Prostate gland (tissue), 2 donors: ENCODE measurements at regions not wholly inside any gene's neighbourhood (a gene's known extent, or its start where the extent isn't known, plus 50 kb on each side); places are given as distances from the start of the nearest gene placed in this dataset.

Experiments
- CTCF ChIP-seq, 4 experiments: fragments of 200-600 bp in 2 of 4; fragments of 450-650 bp in 2 of 4; sonication (generic) in 2 of 4; IDR thresholded peaks; 1 replicate in 3 of 4; 2 replicates in 1 of 4; pipeline ENCODE4 v1.5.1; 2016 to 2019; ENCODE audit warnings: antibody characterized with exemption in 4 of 4, mild to moderate bottlenecking in 2 of 4, moderate library complexity in 2 of 4
- POLR2A ChIP-seq: fragments of 450-650 bp; IDR thresholded peaks from one replicate; pipeline ENCODE4 v1.6.1; 2016; ENCODE audit warnings: antibody characterized with exemption, mild to moderate bottlenecking
- POLR2AphosphoS5 ChIP-seq: sonication (generic); formaldehyde crosslinking; IDR thresholded peaks from one replicate; pipeline ENCODE4 v1.6.1; 2017; ENCODE audit warnings: antibody characterized with exemption

GRCh38 chr5:69032009-69032408 lies 61.8 kb upstream of the SLC30A5 start:
- TF ChIP-seq POLR2A: no peak
- TF ChIP-seq CTCF (IDR thresholded peaks at IDR 0.05): no peak
- no peak for TF ChIP-seq POLR2AphosphoS5
